ENCODE measurements at regions not wholly inside any gene's neighbourhood (a gene's known extent, or its start where the extent isn't known, plus 50 kb on each side); places are given as distances from the start of the nearest gene placed in this dataset.

DNA sequence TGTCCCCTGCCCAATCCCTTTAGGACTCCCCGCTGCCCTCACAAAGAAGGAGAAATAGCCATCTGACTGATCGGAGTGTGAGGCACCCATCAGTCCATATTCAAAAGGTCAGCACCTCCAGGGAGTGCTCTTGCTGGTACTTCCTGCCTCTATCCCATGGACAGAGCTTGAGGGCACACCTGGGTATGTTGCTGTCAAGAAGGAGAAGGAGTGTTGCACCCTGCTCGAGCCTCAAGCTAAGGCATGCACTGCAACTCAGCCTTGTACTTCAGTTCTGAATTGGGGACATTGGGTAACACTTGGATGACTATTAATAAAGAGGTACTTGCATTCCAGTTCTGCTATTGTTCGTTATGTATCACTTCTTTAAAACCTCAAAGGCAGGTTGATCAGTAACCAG, 190.3 kb upstream of the ZC3H12A start:
- DNase-seq = no peak

DNA sequence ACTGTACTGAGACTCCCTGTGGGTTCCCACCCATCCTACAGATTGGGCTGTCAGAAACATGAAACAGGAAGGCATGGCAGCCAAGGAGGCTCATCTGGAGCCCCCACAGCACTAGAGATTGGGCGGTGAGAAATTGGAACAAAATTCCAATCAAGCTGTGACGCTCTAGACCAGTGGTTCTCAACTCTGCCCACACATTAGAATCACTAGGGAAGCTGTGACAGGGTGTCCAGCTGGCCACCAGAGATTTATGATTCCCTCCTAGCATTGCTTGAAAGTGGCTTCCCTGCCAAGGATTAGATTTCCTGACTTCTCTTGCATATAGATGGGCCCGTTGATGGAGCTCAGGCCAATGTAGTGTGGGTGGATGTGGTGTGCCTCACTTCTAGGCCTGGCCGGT, 187.5 kb upstream of the ZC3H12A start:
- DNase-seq = no peak

DNA sequence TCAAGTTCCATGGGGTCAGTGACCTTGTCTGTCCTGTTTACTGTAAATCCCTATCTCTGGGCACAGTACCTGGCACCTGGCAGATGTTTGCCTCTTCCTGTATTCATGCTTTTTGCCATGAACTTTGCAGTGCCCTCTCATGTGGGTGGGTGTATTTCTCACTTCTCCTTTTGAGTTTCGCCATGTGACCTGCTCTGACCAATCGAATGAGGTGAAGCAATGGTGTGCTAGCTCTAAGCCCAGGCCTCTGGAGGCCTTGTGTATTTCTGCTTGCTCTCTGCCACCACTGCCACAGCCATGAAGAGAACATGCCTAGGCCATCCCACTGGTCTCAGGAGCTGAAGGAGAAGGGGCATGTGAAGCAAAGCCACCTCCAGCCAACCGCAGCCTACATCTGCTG, 185.5 kb upstream of the ZC3H12A start:
- no peak for DNase-seq

DNA sequence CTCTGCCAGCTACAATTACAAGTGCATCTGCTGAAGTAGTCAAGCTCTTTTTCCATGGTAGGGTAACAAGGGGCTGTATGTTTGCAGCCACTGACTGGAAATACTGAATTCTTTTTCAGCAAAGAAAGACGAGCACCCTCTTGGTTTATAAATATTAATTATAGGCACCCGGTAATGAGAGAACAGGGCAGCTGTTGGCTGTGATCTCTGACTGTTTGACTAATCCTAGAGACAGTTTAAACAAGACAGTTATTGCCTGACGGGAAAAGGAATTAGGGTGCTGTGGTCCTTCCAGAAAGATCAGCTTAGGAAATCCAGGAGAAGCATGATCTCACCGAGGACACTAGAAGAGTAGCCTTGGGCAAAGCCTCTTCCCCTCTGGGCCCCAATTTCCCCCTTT, 183.7 kb upstream of the ZC3H12A start:
- DNase-seq = no peak

DNA sequence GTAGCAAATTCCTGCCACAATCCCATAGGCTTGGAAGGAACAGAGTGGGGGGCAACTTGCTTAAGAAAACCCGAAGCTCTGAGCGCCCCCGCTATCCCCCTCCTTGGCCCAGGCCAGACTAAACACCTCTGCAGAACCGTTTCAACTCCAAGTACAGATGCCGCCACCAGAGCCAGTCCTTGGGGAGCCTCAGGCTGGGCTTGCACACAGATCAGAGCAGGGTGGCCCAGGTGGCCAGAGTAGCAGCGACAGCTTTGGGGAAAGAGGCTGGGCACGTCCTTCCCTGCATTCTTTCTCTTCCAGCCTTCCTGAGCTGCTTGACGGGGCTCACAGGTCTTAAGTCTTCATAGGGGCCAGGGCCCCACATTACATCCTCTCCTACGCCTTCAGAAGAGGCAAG, 181.6 kb upstream of the ZC3H12A start:
- DNase-seq = no peak

DNA sequence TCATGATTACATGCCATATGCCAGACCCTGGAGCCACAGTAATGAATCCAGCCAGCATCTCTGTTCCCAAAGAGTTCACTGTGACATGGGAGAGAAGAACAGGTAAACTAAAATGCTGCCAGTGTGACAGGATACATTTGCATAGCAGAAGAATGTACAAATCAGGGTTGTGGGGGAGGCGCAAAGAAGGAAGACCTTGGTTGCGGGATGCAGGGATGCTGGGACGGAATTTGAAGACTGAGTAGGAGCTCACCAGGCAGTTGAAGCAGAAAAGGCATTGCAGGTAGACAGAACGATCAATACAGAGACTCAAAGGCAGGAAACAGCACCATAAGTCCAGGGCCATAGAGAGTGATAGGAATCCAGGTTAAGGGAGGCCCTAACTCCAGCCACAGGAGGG, 180.3 kb upstream of the ZC3H12A start:
- DNase-seq = no peak

DNA sequence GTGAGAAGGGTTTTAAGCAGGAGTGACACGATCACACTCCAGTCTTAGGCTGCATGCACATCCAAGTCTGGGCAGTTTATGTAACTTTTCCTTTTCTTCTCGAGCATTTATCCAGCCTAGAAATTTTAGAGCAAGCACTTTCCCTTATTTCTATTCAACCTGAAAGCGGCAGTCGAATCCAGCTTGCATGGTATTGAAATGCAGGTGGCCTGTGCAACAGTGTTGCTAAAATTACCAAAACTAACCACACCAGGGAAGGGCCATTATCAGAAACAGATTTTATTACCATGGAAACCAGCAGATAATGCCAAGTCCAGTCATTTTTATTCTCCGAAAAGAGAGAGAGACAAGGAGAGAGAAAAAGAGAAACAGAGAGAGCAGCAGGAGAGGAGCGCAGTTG, 179.9 kb upstream of the ZC3H12A start:
- no peak for DNase-seq

DNA sequence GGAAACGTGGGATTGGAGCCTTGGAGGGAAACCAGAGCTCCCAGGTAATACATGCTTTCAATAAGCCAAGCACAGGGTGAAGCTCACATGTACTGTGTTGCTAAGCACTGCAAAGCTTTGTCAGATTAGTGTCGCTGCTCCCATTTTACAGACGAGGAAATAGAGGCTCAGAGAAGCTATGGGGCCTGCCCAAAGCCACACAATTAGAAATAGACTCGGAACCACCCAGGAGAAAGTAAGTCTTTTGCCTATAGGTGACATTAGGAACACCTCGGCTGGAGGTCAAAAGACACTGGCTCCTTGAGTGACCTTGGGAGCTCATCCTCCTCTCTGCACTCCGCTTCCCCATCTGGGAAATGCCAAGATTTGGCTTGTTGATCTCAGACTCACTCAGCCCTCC, 175.6 kb upstream of the ZC3H12A start:
- no peak for DNase-seq

DNA sequence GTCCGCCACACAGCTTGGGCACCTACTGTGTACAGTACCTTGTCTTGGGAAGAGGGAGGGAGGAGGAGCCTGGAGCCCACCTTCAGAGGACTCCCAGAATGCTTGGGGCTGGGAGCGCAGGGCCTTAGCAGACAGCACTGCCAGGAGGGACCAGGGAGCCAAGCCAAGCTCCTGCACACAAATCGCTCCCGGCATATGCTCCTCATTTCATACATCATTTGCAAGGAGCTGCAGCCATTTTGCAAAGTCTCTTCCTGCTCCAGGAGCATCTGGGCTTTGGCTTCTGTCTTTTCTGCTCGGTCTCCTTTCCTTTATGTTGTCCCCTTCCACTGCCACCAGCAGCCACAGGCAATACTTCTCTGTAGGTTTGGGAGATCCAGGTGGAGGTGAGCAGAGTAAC, 175.2 kb upstream of the ZC3H12A start:
- peak; percentile 35 to 64 for DNase-seq

DNA sequence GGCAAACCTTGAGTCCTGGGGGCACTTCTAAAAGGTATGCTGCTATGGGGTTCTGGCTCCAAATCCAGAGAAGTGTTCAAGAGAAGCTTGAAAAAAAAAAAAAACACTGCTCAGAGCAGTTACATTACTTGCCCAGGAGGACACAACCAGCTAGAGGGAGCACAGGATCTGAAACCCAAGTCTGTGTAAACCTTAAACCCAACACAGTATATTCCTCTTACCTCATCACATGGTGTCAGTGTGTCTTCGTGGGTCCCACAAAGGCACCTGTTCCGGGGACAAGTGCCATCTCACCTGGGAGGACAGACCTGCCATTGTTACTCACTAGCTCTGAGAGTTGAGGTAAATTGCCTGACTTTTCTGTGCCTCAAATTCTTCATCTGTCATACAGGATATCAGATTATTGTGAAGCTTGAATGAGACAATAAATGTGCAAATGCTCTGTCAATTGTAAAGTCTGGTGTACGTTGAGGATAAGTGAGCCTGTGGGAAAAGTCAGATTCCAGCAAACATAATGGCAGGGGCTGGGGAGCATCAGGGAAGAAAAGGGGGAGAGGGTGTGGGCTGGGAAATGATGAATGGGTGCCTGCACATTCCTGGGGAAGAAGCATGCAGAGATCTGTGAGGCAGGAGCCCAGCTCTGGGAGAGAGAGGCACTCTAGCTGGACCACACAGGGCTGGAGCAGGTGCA, 170.4 kb upstream of the ZC3H12A start:
- DNase-seq = no peak

DNA sequence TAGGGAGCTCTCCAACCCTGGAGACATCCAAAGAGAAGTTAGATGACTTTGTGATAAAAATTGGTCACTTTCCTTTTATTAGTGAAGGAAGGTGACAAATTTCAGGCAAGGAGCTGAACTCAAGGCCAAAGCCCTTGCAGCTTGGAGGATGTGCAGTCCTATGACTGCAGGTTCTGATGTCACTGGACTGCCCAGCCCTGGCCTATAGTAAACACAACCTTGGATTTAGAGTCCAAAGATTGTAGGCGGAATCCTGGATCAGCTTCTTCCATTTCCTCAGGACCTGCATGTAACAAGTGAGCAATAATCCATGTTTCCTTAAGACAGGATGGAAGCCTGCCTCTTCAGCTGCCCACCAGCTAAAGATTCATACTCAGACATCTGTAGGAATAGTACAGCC, 169.3 kb upstream of the ZC3H12A start:
- DNase-seq = no peak

DNA sequence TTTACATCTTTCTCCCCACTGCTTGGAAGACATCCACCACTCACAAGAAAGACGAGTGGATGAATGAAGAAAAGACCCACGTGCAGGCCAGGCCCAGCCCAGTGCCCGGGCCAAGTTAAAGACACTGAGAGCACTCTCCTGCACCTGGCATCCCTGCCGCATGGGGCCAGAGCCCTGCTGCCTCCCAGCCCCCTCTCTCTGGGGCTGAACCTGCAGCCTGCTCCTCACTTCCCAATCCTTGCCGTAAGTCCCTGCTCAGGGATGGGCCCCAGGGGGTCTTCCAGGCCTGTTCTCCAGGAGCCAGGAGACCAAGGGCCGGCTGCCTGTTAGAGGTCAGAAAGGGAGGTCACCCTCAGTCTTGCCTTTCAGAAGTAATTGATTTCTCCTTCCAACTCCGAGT, 168.5 kb upstream of the ZC3H12A start:
- DNase-seq = no peak

DNA sequence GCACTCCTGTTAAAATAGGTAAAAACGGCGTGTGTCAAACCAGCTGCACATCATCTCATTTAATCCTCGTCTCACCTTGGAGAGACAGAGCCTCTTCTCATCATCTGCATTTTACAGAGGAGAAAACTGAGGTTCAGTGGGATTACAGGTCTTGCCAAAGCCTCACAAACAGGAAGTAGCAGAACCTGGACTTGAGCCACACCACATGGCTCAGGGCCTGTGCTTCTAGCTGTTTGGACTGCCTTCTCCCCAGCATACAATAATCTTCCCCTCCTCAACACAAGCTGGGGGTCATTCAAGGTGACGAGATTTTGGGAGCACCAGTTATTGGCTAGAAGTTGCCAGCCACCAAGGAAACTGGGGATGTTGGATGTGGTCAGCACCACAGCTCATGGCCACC, 167.9 kb upstream of the ZC3H12A start:
- DNase-seq = peak; percentile 25 to 55

DNA sequence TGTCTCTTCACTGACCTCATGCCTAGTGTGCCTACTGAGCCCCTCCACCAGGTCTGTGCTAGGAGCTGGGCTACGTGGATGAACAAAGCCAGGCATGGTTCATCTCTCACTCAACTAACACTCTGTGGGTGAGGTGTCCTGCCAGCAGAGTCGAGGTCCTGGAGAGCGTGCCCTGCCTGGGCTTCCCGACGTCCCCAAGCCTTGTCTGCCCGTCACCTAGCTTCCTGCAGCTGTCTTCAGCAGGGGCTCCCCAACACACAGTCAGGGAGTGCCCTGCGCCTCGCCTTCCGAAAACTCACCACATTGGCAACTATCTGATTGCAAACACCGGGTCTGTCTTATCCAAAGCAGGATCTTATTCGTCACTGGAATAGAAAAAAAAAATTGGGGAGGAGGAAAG, 167.5 kb upstream of the ZC3H12A start:
- DNase-seq = no peak

DNA sequence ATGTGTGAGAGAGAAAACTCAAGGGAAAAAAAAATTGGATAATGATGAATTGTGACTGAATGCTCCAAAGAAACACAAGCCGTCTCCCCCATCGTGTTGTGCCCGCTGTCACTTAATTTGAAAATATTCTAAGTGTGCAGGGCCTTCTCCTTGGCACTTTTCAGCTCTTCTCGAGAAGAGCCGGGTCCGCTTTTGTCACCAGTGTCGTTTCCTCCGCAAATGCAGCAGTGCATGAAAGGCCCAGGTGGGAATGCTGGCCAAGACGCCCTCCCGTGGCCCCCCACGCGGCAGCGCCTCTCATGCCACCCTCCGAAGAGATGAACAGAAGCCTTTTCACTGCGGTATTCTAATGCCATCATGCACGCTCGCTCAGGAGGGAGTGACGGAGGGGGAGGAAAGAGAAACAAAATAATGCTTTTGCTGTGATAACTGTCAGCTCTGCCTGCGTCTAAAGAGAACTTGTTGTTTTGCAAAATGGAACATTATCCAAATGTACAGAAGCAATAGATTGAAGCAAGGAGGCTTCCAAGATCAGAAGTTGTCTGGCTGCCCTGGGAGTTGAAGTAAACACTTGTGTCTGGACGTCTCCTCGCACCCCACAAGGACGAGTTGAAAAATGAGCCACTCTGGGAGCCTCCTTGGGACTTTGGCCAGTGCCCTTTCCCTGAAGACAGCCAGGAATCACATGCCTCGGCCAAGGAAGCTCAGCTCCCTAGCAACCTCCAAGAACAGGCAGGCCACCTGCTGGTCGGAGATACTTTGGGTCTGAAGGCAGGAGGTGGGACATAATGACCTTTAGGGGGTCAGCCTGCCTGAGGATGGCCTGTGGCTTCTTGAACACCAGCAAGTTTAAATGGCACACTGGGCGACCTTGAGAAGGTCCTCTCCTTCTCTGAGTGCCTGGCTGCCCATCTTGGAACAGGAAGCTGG, 166.1 kb upstream of the ZC3H12A start:
- DNase-seq = peak in 1 of 2 experiments; percentile 20

DNA sequence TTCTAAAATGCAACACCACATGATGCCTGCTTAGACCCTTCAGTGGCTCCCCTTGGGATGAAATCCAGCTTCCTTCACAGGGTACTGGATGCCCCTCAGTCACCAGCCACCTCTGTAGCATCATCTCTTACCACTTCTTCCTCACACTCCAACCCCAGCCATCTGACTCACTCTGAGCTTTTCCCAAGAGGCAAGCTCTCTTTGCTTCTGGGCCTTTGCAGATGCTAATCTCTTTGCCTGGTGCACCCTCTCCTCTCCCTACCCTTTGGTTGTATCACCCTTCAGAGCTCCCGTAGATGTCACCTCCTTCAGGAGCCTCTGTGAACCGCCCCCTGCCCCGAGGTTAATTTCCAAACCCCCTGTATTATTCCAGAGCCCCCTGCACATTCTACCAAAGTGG, 164.8 kb upstream of the ZC3H12A start:
- DNase-seq = no peak

DNA sequence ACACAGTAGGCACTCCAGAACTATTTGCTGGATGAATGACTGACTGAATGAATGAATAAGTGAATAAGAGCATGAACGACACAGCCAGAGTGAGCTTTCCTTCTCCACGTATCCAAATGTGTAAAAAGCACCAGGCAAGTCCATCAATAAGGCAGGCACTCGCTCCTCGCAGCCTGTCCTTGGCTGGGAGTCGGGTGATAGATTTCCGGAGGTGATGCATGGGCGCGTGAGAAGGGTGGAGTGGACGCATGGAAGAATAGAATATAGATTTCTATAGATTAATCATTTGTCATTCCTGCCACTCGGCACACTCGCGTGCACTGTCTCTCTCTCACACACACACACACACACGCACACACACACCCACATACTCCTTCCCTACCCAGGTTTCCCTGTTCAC, 164.3 kb upstream of the ZC3H12A start:
- DNase-seq = no peak

DNA sequence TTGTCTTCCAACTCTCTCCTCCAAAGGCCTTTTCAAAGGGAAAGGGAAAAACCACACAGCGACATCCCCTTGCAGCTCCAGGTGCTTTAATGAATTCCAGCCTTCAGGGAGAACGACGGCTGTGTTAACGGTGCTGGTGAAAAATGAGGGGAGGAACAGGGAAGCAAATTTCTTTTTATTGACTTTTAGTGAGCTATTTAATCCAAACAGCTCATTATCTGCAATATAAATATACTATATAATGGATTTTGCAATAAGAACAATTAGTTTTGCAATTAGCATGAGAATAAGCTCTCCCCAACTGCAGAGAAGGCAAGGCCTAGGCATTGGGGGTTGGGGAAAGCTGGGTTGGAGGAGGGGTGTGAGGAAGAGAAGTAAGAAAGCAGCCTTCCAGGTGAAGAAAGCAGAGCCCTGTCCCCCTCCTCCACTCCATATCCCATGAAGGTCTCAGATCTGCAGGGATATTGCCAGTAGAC, 159.0 kb upstream of the ZC3H12A start:
- no peak for DNase-seq

DNA sequence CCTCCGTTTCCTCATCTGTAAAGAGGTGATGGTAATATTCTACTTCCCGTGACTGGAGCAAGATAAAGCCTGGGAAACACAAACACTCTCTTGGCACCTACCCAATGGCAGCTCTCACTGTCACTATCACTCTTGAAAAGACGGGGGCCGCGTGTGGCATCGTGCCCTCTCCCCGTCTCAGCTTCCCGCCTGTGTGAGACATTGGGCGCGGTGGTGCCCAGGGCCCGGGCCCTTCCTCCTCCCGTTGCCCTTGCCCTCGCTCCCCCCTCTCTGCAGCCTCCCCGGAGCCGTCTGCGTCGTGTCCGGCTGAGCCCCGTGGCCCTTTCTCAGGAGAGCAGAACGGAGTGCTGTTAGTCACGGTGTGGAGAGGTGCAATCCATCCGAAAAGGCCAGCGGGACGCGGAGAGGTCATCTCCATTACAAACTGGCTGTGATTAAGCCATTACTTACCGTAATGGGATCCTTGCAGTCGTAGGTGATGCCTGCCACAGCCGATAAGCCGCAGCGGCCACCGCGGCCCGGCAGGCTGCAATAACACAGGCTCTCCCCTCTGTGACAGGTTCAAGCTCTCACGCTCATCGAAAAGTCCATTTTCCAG, 156.4 kb upstream of the ZC3H12A start:
- DNase-seq = no peak

DNA sequence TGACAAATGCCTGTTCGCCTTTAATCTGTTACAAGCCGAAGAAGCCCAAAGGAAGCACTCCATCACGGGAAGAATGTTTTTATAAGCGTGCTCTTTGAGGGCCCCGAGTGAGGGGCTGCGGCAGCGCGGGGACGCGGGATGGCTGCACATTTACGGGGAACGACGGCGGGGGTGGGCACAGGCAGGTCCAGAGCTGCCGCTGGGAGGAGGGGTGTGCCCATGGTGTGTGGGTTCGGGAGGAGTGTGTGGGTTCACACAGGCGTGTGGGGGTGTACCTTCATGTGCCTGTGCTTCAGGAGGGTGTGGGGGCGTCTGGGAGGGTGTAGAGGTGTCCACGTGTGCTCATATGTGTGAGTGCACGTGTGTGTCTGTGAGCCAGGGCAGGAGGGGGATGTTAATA, 155.9 kb upstream of the ZC3H12A start:
- DNase-seq = no peak

DNA sequence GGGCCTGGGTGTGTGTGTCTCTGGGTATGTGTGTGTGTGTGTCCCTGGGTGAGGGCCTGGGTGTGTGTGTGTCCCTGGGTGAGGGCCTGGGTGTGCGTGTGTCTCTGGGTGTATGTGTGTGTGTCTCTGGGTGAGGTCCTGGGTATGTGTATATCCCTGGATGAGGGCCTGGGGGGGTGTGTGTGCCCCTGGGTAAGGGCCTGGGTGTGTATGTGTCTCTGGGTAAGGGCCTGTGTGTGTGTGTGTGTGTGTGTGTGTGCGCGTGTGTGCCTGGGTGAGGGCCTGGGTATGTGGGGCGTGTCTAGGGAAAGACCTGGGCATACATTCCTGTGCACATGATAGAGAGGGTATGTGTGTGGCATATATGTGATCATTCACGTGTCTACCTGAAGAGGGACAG, 155.1 kb upstream of the ZC3H12A start:
- no peak for DNase-seq

DNA sequence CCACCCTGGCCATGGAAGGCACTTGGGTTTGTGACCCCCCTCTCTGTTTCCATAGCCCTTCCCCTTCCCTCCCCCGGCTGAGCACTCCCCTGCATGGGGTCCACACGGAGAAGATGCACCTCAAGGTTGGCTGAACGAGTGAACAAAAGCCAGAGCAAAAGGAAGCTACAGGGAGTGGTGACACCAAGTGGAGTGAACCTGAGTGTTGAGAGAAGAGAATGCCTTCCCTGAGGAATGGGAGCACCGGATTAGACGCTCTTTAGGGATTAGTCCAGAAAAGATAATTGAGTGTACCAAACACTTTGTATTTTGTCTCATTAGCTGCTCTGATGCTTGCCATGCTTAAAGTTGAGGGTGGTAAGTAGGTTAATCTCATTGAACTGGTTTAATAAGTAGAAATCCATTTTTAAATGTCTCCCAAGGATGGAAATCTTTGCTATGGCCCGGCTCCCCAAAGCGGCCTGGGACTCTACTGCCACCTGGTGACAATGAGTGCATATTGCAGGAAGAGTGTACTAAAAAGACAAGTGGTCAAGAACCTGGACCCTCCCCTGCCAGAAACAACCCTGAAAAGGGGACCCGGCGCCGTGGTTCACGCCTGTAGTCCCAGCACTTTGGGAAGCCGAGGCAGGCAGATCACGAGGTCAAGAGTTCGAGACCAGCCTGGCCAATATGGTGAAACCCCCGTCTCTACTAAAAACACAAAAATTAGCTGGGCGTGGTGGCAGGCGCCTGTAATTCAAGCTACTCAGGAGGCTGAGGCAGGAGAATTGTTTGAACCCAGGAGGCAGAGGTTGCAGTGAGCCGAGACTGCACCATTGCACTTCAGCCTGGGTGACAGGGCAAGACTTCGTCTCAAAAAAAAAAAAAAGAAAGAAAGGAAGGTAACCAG, 150.6 kb upstream of the ZC3H12A start:
- peak; percentile 36 to 70 for DNase-seq

DNA sequence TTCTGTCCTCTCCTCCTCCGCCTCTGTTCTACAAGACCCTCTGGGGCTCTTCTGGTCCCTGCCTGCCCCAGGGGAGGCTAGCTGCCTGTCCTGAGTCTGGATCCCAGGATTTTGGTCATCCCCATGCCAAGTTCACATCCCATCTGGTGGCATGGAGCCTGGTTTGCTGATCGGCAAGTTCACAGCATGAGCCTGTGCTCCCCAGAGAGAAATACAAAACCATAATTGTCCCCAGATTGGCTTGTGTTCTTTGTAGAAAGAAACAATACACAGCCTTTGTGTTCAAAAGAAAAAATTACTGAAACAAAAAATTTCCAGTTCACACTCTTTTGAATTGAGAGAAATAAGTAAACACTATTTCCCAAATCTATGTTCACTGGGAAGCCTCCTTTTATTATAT, 149.4 kb upstream of the ZC3H12A start:
- DNase-seq = no peak
